K562 (cell line): ENCODE measurements at regions not wholly inside any gene's neighbourhood (a gene's known extent, or its start where the extent isn't known, plus 50 kb on each side); places are given as distances from the start of the nearest gene placed in this dataset.

Experiments
- ETS1 ChIP-seq: conservative IDR thresholded peaks from 2 replicates; pipeline ENCODE4 v1.6.1; 2011; ENCODE audit warnings: low read depth, mild to moderate bottlenecking, low read length; ENCODE audit not compliant: control insufficient read depth
- ETV5 ChIP-seq: sonication (generic); formaldehyde crosslinking; IDR thresholded peaks from 2 replicates; pipeline ENCODE4 v1.4.0; 2020; ENCODE audit warnings: low read depth, mild to moderate bottlenecking, missing genetic modification reagents
- GTF3C2 ChIP-seq: IDR thresholded peaks from 3 replicates; pipeline ENCODE4 v1.6.1; 2011; ENCODE audit warnings: borderline replicate concordance, mild to moderate bottlenecking, moderate library complexity; ENCODE audit not compliant: insufficient read length; ENCODE audit errors: extremely low read depth
- RERE ChIP-seq: sonication (generic); formaldehyde crosslinking; IDR thresholded peaks from 2 replicates; pipeline ENCODE4 v1.8.0; 2023; ENCODE audit warnings: missing genetic modification reagents, mild to moderate bottlenecking, borderline replicate concordance
- ZBTB11 ChIP-seq, 3 experiments: fragments of 200-800 bp in 1 of 3; fragments of 250-450 bp in 1 of 3; fragments of 450-650 bp in 1 of 3; sonication (Bioruptor Pico) in 1 of 3; sonication (Bioruptor generic) in 1 of 3; formaldehyde crosslinking in 1 of 3; IDR thresholded peaks; 2 replicates each; pipeline versions ENCODE4 v1.6.1 to v1.8.0; 2016 to 2022; ENCODE audit warnings: mild to moderate bottlenecking in 2 of 3, missing genetic modification characterization in 2 of 3, missing compliant biosample characterization in 1 of 3, moderate library complexity in 1 of 3

GRCh38 chr5:38680094-38680825 lies 123.8 kb upstream of the LIFR start:
- TF ChIP-seq ZBTB11 (CRISPR knock-in tag; IDR thresholded peaks at IDR 0.05) (no peak), GTF3C2 (no peak), RERE (CRISPR knock-in tag) (no peak), ETV5 (no peak), ETS1 (no peak)
